Upper lobe of left lung (tissue), 4 donors: ENCODE measurements at regions not wholly inside any gene's neighbourhood (a gene's known extent, or its start where the extent isn't known, plus 50 kb on each side); places are given as distances from the start of the nearest gene placed in this dataset.

ENCODE experiments used
- CTCF ChIP-seq, 6 experiments: fragments of 450-650 bp in 4 of 6; fragments of 200-600 bp in 2 of 6; sonication (generic) in 2 of 6; IDR thresholded peaks; one replicate each; pipeline ENCODE4 v1.5.1; 2016 to 2019; ENCODE audit warnings: antibody characterized with exemption in 6 of 6
- EP300 ChIP-seq, 4 donors: sonication (generic); formaldehyde crosslinking; IDR thresholded peaks; one replicate each; pipeline ENCODE4 v1.5.1; 2017; ENCODE audit warnings: antibody characterized with exemption in 4 of 4, control low read depth in 2 of 4
- POLR2A ChIP-seq, 4 donors: fragments of 450-650 bp; IDR thresholded peaks; one replicate each; pipeline ENCODE4 v1.5.1; 2016 to 2017; ENCODE audit warnings: antibody characterized with exemption in 4 of 4, mild to moderate bottlenecking in 2 of 4
- POLR2AphosphoS5 ChIP-seq, 2 donors: sonication (generic); formaldehyde crosslinking; IDR thresholded peaks; one replicate each; pipeline ENCODE4 v1.5.1; 2017; ENCODE audit warnings: antibody characterized with exemption in 2 of 2

- TF ChIP-seq CTCF (IDR thresholded peaks at IDR 0.05) (no peak), POLR2AphosphoS5 (IDR thresholded peaks at IDR 0.05) (no peak), EP300 (IDR thresholded peaks at IDR 0.05) (no peak), POLR2A (IDR thresholded peaks at IDR 0.05) (no peak)
Measured at GRCh38 chr9:126752881-126753670, 51.8 kb upstream of the ZBTB43 start.
